Anterior cingulate cortex (tissue), 58 donors: ENCODE measurements at regions not wholly inside any gene's neighbourhood (a gene's known extent, or its start where the extent isn't known, plus 50 kb on each side); places are given as distances from the start of the nearest gene placed in this dataset.
"Not testable (repeated sequence)": the region's sequence is repeated elsewhere in the genome, so short reads cannot be mapped to it uniquely, and the experiment has no call there.

Source experiments
- DNase-seq, 58 donors: peaks; one replicate each; lab custom pipeline; 2025; lab: John Stamatoyannopoulos, UW

DNA sequence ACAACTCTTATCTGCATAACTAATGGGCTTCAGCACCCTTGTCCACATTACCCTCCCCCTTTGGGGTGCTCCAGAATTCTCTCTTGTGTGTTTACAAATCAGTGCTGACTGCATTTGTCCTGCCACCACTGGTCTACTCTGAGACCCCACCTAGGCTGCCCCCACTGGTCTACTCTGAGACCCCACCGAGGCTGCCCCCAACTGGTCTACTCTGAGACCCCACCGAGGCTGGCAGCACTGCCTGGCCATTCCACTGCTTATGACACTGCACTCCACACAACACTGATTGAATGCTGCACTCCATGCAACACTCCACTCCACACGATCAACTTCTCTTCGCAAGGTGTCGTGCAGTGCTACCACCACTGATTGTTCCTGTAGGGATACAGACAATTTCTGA is 1459.2 kb upstream of the SLC10A2 start:
- DNase-seq: no peak

DNA sequence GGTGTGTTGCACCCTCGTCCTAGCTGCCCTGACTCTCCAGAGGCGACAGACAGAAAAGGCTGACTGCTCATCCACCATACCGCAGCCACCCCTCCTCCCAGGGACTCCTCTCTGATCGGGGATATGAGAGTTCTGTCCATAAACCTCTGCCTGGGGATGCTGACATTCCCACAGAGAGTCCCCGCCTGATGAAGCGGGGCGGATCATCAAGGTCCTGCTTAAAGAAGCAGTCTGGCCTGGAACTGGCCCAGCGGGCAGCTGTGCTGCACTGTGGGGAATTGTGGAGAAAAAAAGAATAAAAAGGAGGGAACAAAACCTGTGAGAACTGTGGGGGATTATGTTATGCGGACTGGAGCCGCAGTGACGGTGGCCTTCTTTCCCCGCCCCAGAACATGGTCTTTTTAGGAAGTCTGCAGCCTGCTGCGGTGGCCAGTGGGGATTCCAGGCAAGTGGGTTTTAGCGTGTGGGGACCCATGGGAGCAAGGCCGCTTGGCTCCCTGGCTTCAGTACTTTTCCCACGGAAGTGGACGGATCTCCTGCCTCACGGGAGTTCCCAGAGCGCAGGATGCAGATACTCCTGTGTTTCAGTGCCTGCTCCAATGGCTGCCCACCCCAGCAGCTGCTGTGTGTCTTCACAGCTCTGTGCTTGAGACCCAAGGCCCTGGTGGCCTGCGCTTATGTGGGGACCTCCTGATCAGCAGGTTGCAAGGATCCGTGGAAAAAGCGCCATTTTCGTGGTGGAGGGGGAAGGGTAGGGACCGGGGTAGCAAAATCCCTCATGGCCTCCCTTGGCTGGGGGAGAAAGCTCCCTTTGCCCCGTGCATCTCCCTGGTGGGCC is 1456.2 kb upstream of the SLC10A2 start:
- DNase-seq: no peak

DNA sequence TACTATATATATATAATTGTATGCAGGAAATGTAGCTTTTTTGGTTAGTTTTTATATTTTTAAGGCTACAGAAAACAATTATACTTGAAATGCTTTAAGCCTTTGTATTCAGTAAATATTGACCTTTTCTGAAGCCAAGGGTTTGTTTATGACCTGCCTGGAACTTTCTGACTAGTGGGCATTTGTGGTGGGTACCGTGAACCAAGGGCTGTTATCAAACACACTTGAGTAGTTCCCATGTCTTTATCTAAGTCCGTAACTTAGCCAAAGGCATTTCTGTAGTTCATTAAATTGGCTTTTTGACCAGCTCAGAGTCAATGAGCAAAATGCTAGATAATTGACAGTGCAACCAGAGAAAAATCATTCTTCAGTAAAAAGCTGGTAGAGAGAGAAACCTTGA is 1444.2 kb upstream of the SLC10A2 start:
- no peak for DNase-seq

DNA sequence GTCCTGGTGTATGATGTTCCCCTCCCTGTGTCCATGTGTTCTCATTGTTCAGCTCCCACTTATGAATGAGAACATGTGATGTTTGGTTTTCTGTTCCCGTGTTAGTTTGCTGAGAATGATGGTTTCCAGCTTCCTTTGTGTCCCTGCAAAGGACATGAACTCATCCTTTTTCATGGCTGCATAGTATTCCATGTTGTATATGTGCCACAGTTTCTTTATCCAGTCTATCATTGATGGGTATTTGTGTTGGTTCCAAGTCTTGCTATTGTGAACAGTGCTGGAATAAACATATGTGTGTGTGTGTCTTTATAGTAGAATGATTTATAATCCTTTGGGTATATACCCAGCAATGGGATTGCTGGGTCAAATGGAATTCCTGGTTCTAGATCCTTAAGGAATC is 1427.3 kb upstream of the SLC10A2 start:
- DNase-seq: not testable (repeated sequence)

DNA sequence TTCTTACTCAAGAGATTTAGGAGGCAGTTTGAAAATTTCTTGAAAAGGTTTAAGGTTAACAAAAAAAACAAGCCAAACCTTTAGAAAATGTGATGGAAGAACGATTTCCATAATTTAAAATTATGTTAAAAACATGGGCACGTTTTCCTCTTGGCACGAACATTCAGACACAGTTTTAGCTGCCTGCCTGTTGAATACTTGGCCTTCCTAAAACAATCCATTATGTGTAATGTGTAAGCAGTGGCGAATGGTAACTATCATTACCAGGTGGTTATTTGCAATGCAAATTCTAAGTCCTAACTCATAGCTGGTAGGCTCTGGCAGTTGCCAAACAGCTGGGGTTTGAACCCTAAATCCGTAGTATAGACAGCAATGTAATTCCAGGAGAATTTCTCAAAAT is 1425.7 kb upstream of the SLC10A2 start:
- DNase-seq: peak in 1 of 58 donors; percentile 1

DNA sequence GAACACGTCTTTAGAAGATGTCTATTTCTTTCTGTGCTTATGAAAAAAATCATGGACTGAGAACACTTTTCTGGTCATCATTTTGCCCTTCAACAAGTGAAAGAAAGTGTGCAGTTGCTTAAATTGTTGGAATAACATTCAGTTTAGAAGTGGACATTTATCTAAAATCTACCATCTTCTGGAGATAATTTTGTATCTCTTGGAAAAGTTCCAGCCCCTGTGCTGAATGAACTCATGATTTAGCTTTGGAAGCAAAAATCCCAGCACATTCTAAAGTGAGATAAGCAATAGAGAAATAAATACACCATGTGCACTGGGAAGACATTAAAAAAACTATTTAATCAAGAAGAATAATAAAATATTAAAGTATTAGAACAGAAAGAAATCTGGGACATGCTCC is 1420.8 kb upstream of the SLC10A2 start:
- no peak for DNase-seq

DNA sequence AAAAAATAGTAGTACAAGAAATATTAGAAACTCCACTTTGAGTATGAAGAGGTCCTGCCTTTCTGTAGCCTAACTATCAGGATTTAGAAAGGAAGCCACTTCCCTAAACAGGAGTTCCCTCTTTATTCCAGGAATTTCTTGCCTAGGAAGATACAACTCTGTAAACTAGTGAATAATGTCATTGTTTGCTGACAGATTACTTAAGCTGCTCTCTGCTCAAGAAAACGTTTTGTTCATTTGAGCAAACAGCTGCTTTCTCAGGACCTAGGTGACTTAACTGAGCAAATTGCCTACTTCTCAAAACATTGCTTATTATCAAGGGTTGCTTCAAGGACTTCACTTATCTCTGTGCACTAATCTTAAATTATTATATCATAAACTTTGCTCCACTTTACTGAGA is 1419.4 kb upstream of the SLC10A2 start:
- DNase-seq: no peak

DNA sequence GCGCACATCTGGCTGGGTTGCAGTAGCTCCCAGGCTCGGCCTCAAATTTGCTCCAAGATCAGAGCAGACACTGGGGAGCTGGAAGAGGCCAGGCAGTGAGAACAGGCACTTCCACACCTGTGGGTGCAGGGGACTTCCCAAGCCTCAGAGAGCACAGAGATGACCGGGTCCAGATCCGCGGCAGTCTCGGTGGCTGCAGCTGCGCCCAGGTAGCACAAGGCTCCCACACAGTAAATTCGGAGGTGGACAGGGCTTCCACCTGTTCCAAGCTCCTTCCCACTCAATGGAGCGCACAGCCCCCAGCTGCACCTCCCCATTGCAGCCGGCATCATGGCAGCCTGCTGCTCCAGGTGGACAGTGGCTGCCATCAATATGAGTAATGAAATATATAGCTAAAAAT is 1417.4 kb upstream of the SLC10A2 start:
- DNase-seq: no peak

DNA sequence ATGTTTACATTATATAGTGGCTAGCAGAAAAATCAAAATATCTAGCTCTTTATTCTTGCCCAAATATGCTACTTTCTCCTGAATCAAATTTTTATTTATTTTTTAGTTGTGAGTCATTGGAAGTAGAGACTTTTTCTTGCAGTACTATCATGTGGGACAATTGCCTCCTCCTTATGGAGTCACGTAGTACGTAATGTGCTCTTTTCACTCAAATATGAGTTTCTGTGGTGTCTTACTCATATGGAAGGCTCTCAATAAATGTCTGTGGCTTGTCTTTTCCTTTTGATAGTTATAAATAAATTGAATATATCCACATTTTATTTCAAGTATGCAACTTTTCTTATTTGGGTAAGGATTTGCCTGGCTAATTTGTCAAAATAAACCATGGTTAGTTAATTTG is 1411.0 kb upstream of the SLC10A2 start:
- no peak for DNase-seq

DNA sequence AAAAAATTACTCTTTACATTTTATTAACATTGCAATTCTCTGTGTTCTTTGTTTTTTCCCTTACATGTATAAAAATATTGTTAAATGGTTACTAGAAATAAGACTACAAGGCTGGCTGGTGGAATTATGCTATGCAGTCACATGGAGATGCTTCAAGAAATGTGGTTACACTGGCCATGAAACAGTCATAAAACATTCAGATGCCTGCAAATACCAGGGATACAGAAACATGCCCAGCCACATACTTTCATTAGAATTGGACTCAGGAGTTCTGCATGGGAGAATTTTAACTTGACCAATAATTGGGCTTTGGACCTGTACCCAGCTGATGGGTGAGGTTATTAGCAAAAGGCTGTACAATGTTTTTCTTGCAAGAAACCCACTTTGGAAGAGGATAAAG is 1407.7 kb upstream of the SLC10A2 start:
- DNase-seq: no peak

DNA sequence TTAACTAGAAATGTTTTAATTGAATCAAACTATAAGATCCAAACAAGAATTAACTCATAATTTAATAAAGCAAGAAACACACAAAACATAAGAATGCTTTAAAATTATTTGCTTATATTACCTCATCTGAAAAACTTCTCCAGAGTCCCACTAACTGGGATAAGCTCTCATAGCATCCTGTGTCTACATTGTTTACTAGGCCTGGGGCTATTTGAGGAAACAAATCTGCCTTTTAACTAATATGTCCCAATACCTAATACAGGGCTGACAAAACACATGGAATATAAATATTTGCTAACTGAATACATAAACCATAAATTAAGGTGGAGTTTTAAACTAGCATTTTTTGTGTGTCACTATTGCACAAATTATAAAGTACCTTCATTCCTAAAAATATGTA is 1399.8 kb upstream of the SLC10A2 start:
- DNase-seq: no peak

DNA sequence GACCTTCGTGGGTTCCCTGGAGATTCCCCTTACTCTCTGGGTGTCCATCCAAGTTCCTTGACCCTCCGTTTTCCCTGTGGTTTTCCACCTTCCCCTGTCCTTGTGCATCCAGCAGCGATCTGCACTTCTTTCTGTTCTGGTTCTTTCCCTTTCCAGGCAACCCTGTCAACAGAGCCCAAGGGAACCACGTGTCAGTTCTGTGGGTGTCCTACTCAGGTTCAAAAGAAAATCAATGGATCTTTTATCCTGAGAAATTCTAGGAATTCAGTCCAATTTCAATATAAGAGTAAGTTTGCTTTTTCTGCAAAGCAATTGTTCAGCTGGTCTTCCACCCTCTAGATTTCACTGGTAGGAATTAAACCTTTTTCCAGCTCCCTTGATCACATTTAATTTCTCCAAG is 1394.8 kb upstream of the SLC10A2 start:
- peak in 1 of 58 donors; percentile 2 for DNase-seq

DNA sequence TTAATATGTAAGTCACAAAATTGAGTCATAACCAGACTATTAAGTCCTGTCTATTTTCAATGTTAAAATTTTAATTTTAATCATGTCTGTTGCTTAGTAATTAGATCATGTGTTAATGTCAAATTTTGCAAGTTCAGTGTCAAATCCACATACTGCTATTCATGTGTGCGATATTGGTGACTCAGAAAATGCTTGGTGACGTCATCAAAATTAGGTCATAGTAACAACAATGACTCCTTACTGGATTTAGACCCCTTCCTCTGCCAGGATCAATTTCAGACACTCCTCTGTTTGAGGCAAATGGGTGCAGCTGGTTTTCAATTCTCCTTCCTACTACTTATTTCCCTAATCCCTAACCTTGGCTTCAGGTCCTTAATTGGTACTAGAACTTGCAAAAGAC is 1394.3 kb upstream of the SLC10A2 start:
- DNase-seq: no peak

DNA sequence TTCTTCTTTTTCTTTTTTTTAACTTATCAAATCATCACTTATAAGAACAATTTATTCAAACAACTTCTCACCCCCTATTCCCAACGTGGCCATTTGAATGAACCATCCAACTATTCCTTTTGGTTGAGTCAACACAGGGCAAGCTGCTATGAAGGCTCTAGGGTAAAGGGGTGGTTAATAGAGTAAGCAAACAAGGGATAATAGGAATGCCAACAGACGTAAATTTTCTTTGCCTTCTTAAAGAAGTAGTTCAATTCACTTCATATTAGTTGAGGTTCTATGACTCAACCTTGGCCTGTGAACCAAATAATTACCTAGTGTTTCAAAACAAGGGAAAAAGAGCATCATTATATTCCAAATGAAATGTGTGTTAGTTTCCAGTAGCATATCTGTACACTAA is 1383.8 kb upstream of the SLC10A2 start:
- no peak for DNase-seq

DNA sequence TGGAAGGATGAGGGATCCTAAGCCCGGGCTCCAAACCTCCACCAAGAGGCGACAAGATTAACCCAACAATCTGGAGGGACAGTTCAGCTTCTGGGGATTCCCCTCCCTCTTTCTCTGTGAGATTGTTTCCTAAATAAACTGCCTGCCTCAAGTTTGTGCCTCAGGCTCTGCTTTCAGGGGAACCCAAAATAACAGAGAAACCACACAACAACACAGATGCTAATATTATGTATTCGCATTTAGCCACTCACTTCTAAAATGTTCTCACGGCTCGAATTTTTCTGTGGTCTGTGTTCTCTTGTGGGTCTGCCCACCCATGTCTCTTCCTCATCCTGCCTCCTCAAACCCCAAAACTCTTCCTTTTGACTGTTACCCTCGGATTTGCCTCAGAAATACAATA is 1381.1 kb upstream of the SLC10A2 start:
- no peak for DNase-seq

DNA sequence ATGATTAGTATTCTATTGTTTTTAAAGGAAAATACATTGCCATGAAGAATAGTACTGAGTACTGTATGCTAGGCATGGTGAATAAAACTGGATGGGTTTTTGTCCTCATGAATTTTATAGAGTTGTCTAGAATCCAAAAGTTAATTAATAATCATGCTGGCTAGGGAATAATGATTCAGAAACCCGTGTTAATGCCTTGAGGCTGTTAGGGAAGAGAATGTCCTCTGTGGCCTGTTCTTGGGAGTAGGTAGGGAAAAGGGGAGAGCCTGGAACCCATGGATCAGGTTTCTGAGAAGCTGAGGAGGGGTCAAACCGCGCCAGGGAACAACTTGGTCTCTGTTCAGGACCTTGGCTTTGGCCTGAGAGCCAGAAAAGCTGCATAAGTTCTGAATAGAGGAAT is 1376.3 kb upstream of the SLC10A2 start:
- no peak for DNase-seq

DNA sequence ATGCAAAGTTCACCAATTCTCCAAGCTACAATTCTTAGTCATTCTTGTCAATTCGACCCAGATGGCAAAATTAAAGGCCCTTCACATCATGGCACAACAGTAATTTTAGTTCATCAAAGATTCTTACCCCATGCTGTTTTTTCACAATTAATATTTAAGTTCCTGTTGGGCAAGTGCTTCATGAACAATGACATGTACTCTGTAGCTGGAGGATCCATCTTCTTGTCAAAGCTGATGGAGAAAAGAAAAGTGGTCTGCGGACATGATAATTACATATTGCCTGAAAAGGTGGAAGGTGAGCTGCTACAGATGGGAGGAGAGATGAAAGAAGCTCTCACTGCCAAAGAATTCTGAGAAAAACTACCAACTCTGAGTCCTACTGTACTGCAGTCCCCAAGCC is 1370.3 kb upstream of the SLC10A2 start:
- no peak for DNase-seq

DNA sequence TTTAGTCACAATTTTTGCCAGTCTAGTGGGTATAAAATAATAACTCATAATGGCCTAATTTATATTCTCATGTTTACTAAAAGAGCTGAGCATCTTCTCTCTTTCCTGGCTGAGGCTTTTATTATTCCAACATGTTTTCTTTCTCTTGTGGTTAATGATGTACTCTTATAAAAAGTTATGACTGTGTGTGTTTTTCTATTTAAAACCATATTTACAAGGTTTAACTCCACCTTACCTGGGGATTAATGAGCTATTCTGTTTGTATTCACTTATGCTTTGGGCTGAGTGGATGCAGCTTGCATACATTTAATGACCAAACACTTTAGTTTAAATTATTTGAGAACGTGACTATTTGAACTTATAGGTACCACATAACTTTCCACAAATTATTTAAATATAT is 1365.7 kb upstream of the SLC10A2 start:
- no peak for DNase-seq

DNA sequence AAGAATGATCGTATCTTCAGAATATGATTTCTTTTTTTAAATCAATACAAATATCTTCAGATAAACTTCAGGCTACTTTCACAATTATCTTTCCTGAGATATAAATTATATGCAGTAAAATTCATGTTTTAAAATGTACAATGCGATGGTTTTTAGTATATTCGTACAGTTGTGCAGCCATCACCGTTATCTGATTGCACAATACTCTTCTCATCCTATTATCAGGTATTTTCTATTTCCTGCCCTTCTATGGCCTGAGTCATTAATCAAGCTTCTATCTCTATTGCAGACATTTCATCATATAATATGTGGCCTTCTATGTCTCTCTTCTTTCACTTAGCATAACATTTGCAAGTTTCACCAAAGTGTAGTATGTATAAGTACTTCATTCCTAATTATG is 1360.2 kb upstream of the SLC10A2 start:
- DNase-seq: no peak

DNA sequence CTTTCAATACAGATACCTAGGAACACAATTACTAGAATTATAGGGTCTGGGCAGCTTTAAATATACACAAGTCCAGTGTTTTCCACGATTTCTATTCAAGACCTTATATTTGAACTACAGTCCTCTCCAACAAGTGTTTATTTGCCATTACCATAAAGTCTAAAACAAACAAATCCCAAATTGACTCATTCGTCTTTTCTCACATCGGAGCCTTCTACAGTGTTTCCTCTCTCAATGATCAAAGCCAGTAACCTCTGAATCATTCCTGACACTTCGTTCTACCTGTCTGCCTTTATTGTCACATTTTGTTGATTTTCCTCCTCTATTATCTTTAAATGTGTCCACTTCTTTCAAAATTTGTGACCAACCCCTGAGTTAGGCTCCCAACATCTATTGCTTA is 1356.5 kb upstream of the SLC10A2 start:
- no peak for DNase-seq

DNA sequence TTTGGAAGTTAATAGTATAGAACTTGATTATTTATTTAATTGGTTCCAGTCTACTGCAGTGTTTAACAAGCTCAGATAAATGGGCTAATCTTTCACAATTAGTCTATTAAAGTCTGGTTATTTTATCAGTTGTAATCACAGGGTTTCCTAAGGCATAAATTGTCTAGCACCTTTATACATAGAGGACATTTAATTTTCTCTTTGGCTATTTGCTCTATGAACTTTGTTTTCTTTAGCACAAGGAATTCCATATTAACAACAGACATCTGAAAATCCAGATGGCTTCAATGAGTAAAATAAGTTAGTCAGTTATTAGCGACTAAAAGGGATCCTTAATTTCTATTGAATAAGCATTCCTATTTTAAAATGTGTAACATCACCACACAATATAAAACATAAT is 1350.8 kb upstream of the SLC10A2 start:
- no peak for DNase-seq

DNA sequence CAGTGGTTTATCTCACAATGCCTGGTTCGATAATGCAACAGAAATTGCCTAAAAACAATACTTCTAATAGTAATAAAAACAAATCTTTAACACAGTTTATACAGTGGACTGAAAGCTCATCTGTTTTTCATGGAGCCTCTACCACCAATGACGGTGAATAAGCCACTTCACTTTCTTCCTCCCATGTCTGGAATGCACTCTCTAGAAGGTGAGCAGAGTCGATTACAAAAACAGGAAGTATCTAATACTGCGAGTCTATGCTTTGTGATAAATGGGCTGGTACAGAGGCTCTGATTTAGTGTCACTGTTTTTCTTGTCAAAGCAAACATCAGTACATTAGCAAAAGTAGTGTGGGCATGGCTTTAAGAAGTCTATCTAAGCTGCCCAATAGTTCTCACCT is 1348.6 kb upstream of the SLC10A2 start:
- DNase-seq: no peak

DNA sequence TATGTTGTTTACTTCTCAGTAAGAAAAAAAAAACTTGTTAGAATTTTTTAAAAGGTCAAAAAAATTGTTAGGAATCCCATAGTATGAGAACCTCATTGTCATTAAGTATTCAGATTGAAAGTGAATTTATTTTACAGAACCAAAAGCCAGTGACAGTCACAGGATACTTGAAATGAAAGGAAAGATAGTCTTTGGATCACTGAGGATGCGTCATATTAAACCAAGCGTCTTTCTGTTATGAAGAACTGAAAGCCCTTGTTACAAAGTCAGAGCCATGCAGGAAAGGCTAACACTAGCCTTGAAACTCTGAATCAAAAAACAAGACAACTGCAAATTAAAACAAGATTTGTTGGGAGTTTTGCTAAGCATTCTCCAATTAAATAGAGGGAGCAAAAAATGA is 1348.0 kb upstream of the SLC10A2 start:
- no peak for DNase-seq
